ENCODE measurements at regions not wholly inside any gene's neighbourhood (a gene's known extent, or its start where the extent isn't known, plus 50 kb on each side); places are given as distances from the start of the nearest gene placed in this dataset.

GRCh38 chr19:21626924-21627697 lies 121.7 kb downstream of the ZNF429 start:
- no peaks in the 10 kb centered on the region for H3K27me3 ChIP-seq (ENCODE audit: control insufficient read depth, insufficient read depth, low read length)
- intact Hi-C loops (cut with DNase I) = no loop called here
- H3K4me3 ChIP-seq (ENCODE audit: low read length in 3 of 3) = no peak overlapping the region
- H3K9ac ChIP-seq (ENCODE audit: low read length in 3 of 3) = no peak overlapping the region
- no peaks in the 10 kb centered on the region for H3K4me1 ChIP-seq (ENCODE audit: control insufficient read depth in 2 of 3, insufficient read depth in 2 of 3, low read depth in 1 of 3, low read length in 3 of 3)
- H3K9me3 ChIP-seq (ENCODE audit: control insufficient read depth in 2 of 3, insufficient read depth in 1 of 3, low read length in 3 of 3) = no peaks in the 10 kb centered on the region
- TF ChIP-seq CTCF (IDR thresholded peaks at IDR 0.05; ENCODE audit: borderline replicate concordance, extremely low read depth, insufficient read depth) = no peak
- no peak overlapping the region for H3K27ac ChIP-seq (ENCODE audit: low read depth in 2 of 2, low read length in 2 of 2)
- DNase-seq (no peak), FAIRE-seq (no peak)
- no peaks in the 10 kb centered on the region for H3K36me3 ChIP-seq (ENCODE audit: control insufficient read depth in 2 of 3, insufficient read depth in 3 of 3, low read length in 3 of 3)

- Histone ChIP-seq H3K36me3 (ENCODE audit: control insufficient read depth in 2 of 3, insufficient read depth in 3 of 3, low read length in 3 of 3) (no peaks in the 10 kb centered on the region), H3K27me3 (ENCODE audit: control insufficient read depth, insufficient read depth, low read length) (no peaks in the 10 kb centered on the region), H3K9me3 (ENCODE audit: control insufficient read depth in 2 of 3, insufficient read depth in 1 of 3, low read length in 3 of 3) (no peaks in the 10 kb centered on the region), H3K4me1 (ENCODE audit: control insufficient read depth in 2 of 3, insufficient read depth in 2 of 3, low read depth in 1 of 3, low read length in 3 of 3) (no peaks in the 10 kb centered on the region), H3K27ac (ENCODE audit: low read depth in 2 of 2, low read length in 2 of 2) (no peak overlapping the region), H3K4me3 (ENCODE audit: low read length in 3 of 3) (no peak overlapping the region), H3K9ac (ENCODE audit: low read length in 3 of 3) (no peak overlapping the region)
- TF ChIP-seq CTCF (IDR thresholded peaks at IDR 0.05; ENCODE audit: borderline replicate concordance, extremely low read depth, insufficient read depth) = no peak
- intact Hi-C loops (cut with DNase I) = no loop called here
- FAIRE-seq (no peak), DNase-seq (no peak)
Measured at GRCh38 chr19:21626091-21626490, 120.7 kb downstream of the ZNF429 start.

- Histone ChIP-seq H3K27me3 (ENCODE audit: control insufficient read depth, insufficient read depth, low read length) (no peaks in the 10 kb centered on the region), H3K4me3 (ENCODE audit: low read length in 3 of 3) (no peak overlapping the region), H3K4me1 (ENCODE audit: control insufficient read depth in 2 of 3, insufficient read depth in 2 of 3, low read depth in 1 of 3, low read length in 3 of 3) (no peaks in the 10 kb centered on the region), H3K9me3 (ENCODE audit: control insufficient read depth in 2 of 3, insufficient read depth in 1 of 3, low read length in 3 of 3) (no peaks in the 10 kb centered on the region), H3K9ac (ENCODE audit: low read length in 3 of 3) (no peak overlapping the region), H3K27ac (ENCODE audit: low read depth in 2 of 2, low read length in 2 of 2) (no peak overlapping the region), H3K36me3 (ENCODE audit: control insufficient read depth in 2 of 3, insufficient read depth in 3 of 3, low read length in 3 of 3) (no peaks in the 10 kb centered on the region)
- TF ChIP-seq CTCF (IDR thresholded peaks at IDR 0.05; ENCODE audit: borderline replicate concordance, extremely low read depth, insufficient read depth) = no peak
- DNase-seq = no peak
- intact Hi-C loops (cut with DNase I) = no loop called here
- no peak for FAIRE-seq
Measured at GRCh38 chr19:21622920-21623319, 117.5 kb downstream of the ZNF429 start.

- DNase-seq (no peak), FAIRE-seq (no peak)
- Histone ChIP-seq H3K4me1 (ENCODE audit: control insufficient read depth in 2 of 3, insufficient read depth in 2 of 3, low read depth in 1 of 3, low read length in 3 of 3) (no peaks in the 10 kb centered on the region), H3K27me3 (ENCODE audit: control insufficient read depth, insufficient read depth, low read length) (no peaks in the 10 kb centered on the region), H3K4me3 (ENCODE audit: low read length in 3 of 3) (no peak overlapping the region), H3K9me3 (ENCODE audit: control insufficient read depth in 2 of 3, insufficient read depth in 1 of 3, low read length in 3 of 3) (no peaks in the 10 kb centered on the region), H3K9ac (ENCODE audit: low read length in 3 of 3) (no peak overlapping the region), H3K27ac (ENCODE audit: low read depth in 2 of 2, low read length in 2 of 2) (no peak overlapping the region), H3K36me3 (ENCODE audit: control insufficient read depth in 2 of 3, insufficient read depth in 3 of 3, low read length in 3 of 3) (no peaks in the 10 kb centered on the region)
- intact Hi-C loops (cut with DNase I) = no loop called here
- TF ChIP-seq CTCF (IDR thresholded peaks at IDR 0.05; ENCODE audit: borderline replicate concordance, extremely low read depth, insufficient read depth) = no peak
Measured at GRCh38 chr19:21621671-21622070, 116.3 kb downstream of the ZNF429 start.
